Activated B cell treated with CpG ODN at 0.5 μM for 24 hours (primary cell): ENCODE measurements at regions not wholly inside any gene's neighbourhood (a gene's known extent, or its start where the extent isn't known, plus 50 kb on each side); places are given as distances from the start of the nearest gene placed in this dataset.

ENCODE experiments used
- ATAC-seq: fragments of 200-7000 bp; cut with Tn5 transposase; one replicate; pipeline ENCODE4 v1.10.0; 2021; ENCODE audit warnings: low read depth, mild to moderate bottlenecking, moderate library complexity
- CTCF ChIA-PET: fragments of 350-600 bp; sonication (Branson Sonifier 250); formaldehyde crosslinking; loops from one replicate; lab custom pipeline; 2021; ENCODE audit warnings: antibody characterized with exemption; lab: Charles Lee
- POLR2A ChIA-PET: fragments of 350-600 bp; sonication (Branson Sonifier 250); formaldehyde crosslinking; loops from one replicate; lab custom pipeline; 2021; ENCODE audit warnings: antibody characterized with exemption; lab: Charles Lee
- DNase-seq: peaks from one replicate; pipeline ENCODE4 v3.0.0; 2022
- H3K27ac Mint-ChIP-seq: one replicate; pipeline ENCODE4 v1.8.0; 2020; ENCODE audit warnings: mixed read lengths
- H3K27me3 Mint-ChIP-seq: one replicate; pipeline ENCODE4 v1.8.0; 2021; ENCODE audit warnings: mixed read lengths
- H3K36me3 Mint-ChIP-seq: one replicate; pipeline ENCODE4 v1.8.0; 2021; ENCODE audit warnings: low read depth, mixed read lengths
- H3K4me1 Mint-ChIP-seq: one replicate; pipeline ENCODE4 v1.8.0; 2021; ENCODE audit warnings: mixed read lengths
- H3K4me3 Mint-ChIP-seq: one replicate; pipeline ENCODE4 v1.8.0; 2020; ENCODE audit warnings: mild to moderate bottlenecking, mixed read lengths
- H3K9me3 Mint-ChIP-seq: one replicate; pipeline ENCODE4 v1.8.0; 2020; ENCODE audit warnings: mixed read lengths
- intact Hi-C: fragments of 100-400 bp; cut with micrococcal nuclease; formaldehyde crosslinking; loops from one replicate; pipeline ENCODE4 v1.15.1; 2024
- TF ChIP-seq, protein P1 (sequence below): fragments of 200-600 bp; IDR thresholded peaks from one replicate; pipeline ENCODE4 v1.8.0; 2022; ENCODE audit warnings: antibody characterized with exemption, mild to moderate bottlenecking

DNA sequence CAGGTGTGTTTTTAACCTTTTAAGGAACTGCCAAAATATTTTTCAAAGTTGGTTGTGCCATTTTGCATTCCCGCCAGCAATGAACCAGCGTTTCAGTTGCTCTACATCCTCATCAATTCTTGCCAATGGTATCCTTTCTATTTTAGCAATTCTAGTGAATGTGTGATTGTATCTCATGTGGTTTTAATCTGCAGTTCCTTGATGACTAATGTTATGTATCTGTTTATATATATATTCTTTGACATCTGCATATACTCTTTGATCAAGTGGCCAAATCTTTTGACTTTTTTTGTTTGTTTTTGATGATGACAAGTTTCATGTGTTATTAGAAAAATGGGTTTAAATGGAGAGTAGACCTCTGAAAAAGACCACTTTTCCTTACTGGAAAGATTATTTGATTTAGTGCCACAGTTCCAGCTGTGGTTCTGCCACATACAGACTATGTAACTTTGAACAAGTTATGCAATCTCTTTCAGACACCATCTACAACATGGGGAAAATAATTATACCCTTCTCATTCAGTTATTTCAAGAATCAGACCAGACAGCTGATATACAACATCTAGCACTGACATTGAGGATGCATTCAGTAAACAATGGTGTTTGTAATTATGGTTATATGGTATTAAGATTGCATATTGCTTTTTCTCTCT is 146.3 kb upstream of the CNOT2 start:
- POLR2A ChIA-PET, result no interaction called here
- CTCF ChIA-PET, result no interaction called here
- Mint-ChIP-seq H3K27me3 (no peaks in the 10 kb centered on the region), H3K4me1 (no peaks in the 10 kb centered on the region), H3K27ac (no peak overlapping the region), H3K9me3 (no peaks in the 10 kb centered on the region), H3K4me3 (no peak overlapping the region), H3K36me3 (no peaks in the 10 kb centered on the region)
- DNase-seq (no peak), ATAC-seq (no peak)
- intact Hi-C loops, result no loop called here
- TF ChIP-seq, protein P1, sequence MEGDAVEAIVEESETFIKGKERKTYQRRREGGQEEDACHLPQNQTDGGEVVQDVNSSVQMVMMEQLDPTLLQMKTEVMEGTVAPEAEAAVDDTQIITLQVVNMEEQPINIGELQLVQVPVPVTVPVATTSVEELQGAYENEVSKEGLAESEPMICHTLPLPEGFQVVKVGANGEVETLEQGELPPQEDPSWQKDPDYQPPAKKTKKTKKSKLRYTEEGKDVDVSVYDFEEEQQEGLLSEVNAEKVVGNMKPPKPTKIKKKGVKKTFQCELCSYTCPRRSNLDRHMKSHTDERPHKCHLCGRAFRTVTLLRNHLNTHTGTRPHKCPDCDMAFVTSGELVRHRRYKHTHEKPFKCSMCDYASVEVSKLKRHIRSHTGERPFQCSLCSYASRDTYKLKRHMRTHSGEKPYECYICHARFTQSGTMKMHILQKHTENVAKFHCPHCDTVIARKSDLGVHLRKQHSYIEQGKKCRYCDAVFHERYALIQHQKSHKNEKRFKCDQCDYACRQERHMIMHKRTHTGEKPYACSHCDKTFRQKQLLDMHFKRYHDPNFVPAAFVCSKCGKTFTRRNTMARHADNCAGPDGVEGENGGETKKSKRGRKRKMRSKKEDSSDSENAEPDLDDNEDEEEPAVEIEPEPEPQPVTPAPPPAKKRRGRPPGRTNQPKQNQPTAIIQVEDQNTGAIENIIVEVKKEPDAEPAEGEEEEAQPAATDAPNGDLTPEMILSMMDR, result no peak

DNA sequence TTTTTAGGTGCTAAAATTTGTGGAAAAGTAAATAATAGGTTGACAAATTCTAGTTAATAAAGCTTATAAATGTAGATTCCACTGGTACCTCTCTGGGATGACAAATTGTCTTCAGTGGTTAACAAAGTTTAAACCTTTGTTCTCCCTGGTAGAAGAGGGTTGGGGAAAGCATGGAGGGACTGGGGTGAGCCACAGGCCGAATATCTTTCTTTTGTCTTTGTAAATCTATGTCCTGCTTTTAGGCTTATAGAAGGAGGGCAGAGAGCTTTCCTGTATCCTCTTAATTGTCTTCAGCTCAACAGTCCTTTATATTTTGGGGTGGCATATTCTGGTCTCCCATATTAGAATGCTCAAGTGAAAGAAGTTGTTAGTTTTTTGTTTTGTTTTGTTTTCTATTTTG is 142.2 kb upstream of the CNOT2 start:
- ATAC-seq (no peak), DNase-seq (no peak)
- no peaks in the 10 kb centered on the region for H3K27me3 Mint-ChIP-seq
- H3K27ac Mint-ChIP-seq, result no peak overlapping the region
- no peak overlapping the region for H3K4me3 Mint-ChIP-seq
- intact Hi-C loops, result no loop called here
- H3K36me3 Mint-ChIP-seq, result no peaks in the 10 kb centered on the region
- H3K9me3 Mint-ChIP-seq, result no peaks in the 10 kb centered on the region
- ChIA-PET POLR2A (no interaction called here), CTCF (no interaction called here)
- no peaks in the 10 kb centered on the region for H3K4me1 Mint-ChIP-seq
- TF ChIP-seq, protein P1, result no peak

- DNase-seq (no peak), ATAC-seq (no peak)
- ChIA-PET POLR2A (no interaction called here), CTCF (no interaction called here)
- Mint-ChIP-seq H3K9me3 (peaks cover 12% of the 10 kb centered on the region), H3K36me3 (peaks cover 4% of the 10 kb centered on the region), H3K27me3 (no peaks in the 10 kb centered on the region), H3K27ac (no peak overlapping the region), H3K4me1 (no peaks in the 10 kb centered on the region), H3K4me3 (no peak overlapping the region)
- TF ChIP-seq, protein P1, result no peak
- intact Hi-C loops, result no loop called here
Observed at GRCh38 chr12:70106347-70106746, 136.9 kb upstream of the CNOT2 start.

DNA sequence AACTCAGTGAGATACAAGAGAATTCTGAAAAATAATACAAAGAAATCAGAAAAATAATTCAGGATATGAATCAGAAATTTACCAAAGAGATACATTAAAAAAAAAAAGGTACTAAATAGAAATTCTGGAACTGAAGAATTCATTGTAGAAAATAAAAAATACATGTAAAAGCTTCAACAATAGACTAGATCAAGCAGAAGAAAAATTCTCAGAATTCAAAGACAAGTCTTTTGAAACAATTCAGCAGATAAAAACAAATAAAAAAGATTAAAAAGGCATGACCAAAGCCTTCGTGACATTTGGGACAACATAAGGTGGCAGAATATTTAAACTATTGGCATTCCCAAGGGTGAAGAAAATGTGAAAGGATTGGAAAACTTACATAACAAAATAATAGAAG is 133.1 kb upstream of the CNOT2 start:
- CTCF ChIA-PET, result no interaction called here
- intact Hi-C loops, result no loop called here

DNA sequence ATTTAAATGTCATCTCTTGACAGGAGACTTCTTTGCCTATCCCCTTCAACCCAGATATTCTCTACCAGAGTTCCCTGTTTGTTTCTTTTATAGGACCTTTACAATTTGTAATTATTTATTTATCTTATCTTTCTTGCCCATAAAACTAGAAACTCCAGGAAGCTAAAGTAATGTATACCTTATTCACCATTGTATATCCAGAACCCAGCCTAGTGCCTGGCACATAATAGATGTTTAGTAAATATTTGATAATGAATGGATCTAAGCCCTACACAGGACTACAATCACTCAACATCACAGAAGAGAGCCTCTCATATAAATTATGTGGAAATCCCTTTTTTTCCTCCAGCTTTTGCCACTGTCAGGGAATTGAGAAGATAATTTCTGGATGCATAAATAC is 125.6 kb upstream of the CNOT2 start:
- ChIA-PET CTCF (no interaction called here), POLR2A (no interaction called here)
- Mint-ChIP-seq H3K4me3 (no peak overlapping the region), H3K27ac (no peak overlapping the region), H3K27me3 (no peaks in the 10 kb centered on the region), H3K4me1 (no peaks in the 10 kb centered on the region), H3K9me3 (peaks cover 2% of the 10 kb centered on the region), H3K36me3 (no peaks in the 10 kb centered on the region)
- intact Hi-C loops, result no loop called here
- ATAC-seq (no peak), DNase-seq (no peak)
- TF ChIP-seq, protein P1, result no peak

More for the DNA sequence above, 133.1 kb upstream of the CNOT2 start:
- Mint-ChIP-seq H3K4me1 (no peaks in the 10 kb centered on the region), H3K4me3 (no peak overlapping the region), H3K36me3 (peaks cover 4% of the 10 kb centered on the region), H3K27me3 (no peaks in the 10 kb centered on the region), H3K9me3 (peaks cover 14% of the 10 kb centered on the region), H3K27ac (no peak overlapping the region)
- TF ChIP-seq, protein P1, result no peak
- DNase-seq, result no peak
- POLR2A ChIA-PET, result no interaction called here
- ATAC-seq, result no peak
